NCI-H1105 treated with DMSO at 0.1 percent for 48 hours (cell line): ENCODE measurements at regions not wholly inside any gene's neighbourhood (a gene's known extent, or its start where the extent isn't known, plus 50 kb on each side); places are given as distances from the start of the nearest gene placed in this dataset.
A peak's percentile ranks its signal among the peaks of the same experiment; 100 is the strongest.
"Not testable (repeated sequence)": the region's sequence is repeated elsewhere in the genome, so short reads cannot be mapped to it uniquely, and the experiment has no call there.

Experiments
- DNase-seq: peaks from one replicate; lab custom pipeline; 2025; lab: John Stamatoyannopoulos, UW

GRCh38 chr20:25798174-25798993 lies 101.7 kb upstream of the ZNF337 start:
- not testable (repeated sequence) for DNase-seq

GRCh38 chr20:25797062-25797461 lies 100.4 kb upstream of the ZNF337 start:
- not testable (repeated sequence) for DNase-seq

- not testable (repeated sequence) for DNase-seq
Observed at GRCh38 chr20:25777241-25777640, 80.6 kb upstream of the ZNF337 start.

GRCh38 chr20:25774711-25775110 lies 78.1 kb upstream of the ZNF337 start:
- DNase-seq: not testable (repeated sequence)

- DNase-seq: not testable (repeated sequence)
Observed at GRCh38 chr20:25774203-25774602, 77.5 kb upstream of the ZNF337 start.

- not testable (repeated sequence) for DNase-seq
Observed at GRCh38 chr20:25772437-25772836, 75.8 kb upstream of the ZNF337 start.

GRCh38 chr20:25771818-25772217 lies 75.2 kb upstream of the ZNF337 start:
- DNase-seq: not testable (repeated sequence)

- DNase-seq: no peak
Observed at GRCh38 chr20:25761596-25761995, 64.9 kb upstream of the ZNF337 start.

- not testable (repeated sequence) for DNase-seq
Observed at GRCh38 chr20:25761046-25761445, 64.4 kb upstream of the ZNF337 start.

- DNase-seq: peak; percentile 51
Observed at GRCh38 chr20:25750765-25751696, 54.4 kb upstream of the ZNF337 start.

GRCh38 chr20:25750220-25750764 lies 53.6 kb upstream of the ZNF337 start:
- DNase-seq: no peak

- no peak for DNase-seq
Observed at GRCh38 chr20:25749649-25750048, 53.0 kb upstream of the ZNF337 start.
